ENCODE measurements at regions not wholly inside any gene's neighbourhood (a gene's known extent, or its start where the extent isn't known, plus 50 kb on each side); places are given as distances from the start of the nearest gene placed in this dataset.
"Not testable (repeated sequence)": the region's sequence is repeated elsewhere in the genome, so short reads cannot be mapped to it uniquely, and the experiment has no call there.

- Histone ChIP-seq H3K4me1 (ENCODE audit: control insufficient read depth, insufficient read depth, low read length) (no peaks in the 10 kb centered on the region), H3K4me3 (ENCODE audit: low read depth, low read length) (no peak overlapping the region), H3K9ac (ENCODE audit: low read depth, low read length) (no peak overlapping the region), H3K9me3 (ENCODE audit: control insufficient read depth, insufficient read depth, low read length) (no peaks in the 10 kb centered on the region), H3K36me3 (ENCODE audit: control insufficient read depth, insufficient read depth, low read length) (no peaks in the 10 kb centered on the region), H3K27me3 (ENCODE audit: control insufficient read depth, insufficient read depth, low read length) (no peaks in the 10 kb centered on the region)
Measured at GRCh38 chr4:26061248-26061986, 147.4 kb downstream of the SMIM20 start.

- H3K27me3 ChIP-seq (ENCODE audit: control insufficient read depth, insufficient read depth, low read length) = no peaks in the 10 kb centered on the region
- no peaks in the 10 kb centered on the region for H3K4me1 ChIP-seq (ENCODE audit: control insufficient read depth, insufficient read depth, low read length)
- no peaks in the 10 kb centered on the region for H3K36me3 ChIP-seq (ENCODE audit: control insufficient read depth, insufficient read depth, low read length)
- H3K9ac ChIP-seq (ENCODE audit: low read depth, low read length) = no peak overlapping the region
- no peak overlapping the region for H3K4me3 ChIP-seq (ENCODE audit: low read depth, low read length)
- H3K9me3 ChIP-seq (ENCODE audit: control insufficient read depth, insufficient read depth, low read length) = no peaks in the 10 kb centered on the region
Measured at GRCh38 chr4:26062215-26062614, 148.2 kb downstream of the SMIM20 start.

GRCh38 chr4:26064009-26064408 lies 150.0 kb downstream of the SMIM20 start:
- H3K36me3 ChIP-seq (ENCODE audit: control insufficient read depth, insufficient read depth, low read length); H3K9me3 ChIP-seq (ENCODE audit: control insufficient read depth, insufficient read depth, low read length): not testable (repeated sequence)

GRCh38 chr4:26065833-26066232 lies 151.8 kb downstream of the SMIM20 start:
- no peak overlapping the region for H3K9ac ChIP-seq (ENCODE audit: low read depth, low read length)
- H3K4me3 ChIP-seq (ENCODE audit: low read depth, low read length) = no peak overlapping the region
- H3K4me1 ChIP-seq (ENCODE audit: control insufficient read depth, insufficient read depth, low read length) = no peaks in the 10 kb centered on the region
- H3K36me3 ChIP-seq (ENCODE audit: control insufficient read depth, insufficient read depth, low read length) = no peaks in the 10 kb centered on the region
- no peaks in the 10 kb centered on the region for H3K9me3 ChIP-seq (ENCODE audit: control insufficient read depth, insufficient read depth, low read length)
- H3K27me3 ChIP-seq (ENCODE audit: control insufficient read depth, insufficient read depth, low read length) = no peaks in the 10 kb centered on the region

More at GRCh38 chr4:26064009-26064408, 150.0 kb downstream of the SMIM20 start:
- H3K4me3 ChIP-seq (ENCODE audit: low read depth, low read length); H3K27me3 ChIP-seq (ENCODE audit: control insufficient read depth, insufficient read depth, low read length); H3K9ac ChIP-seq (ENCODE audit: low read depth, low read length); H3K4me1 ChIP-seq (ENCODE audit: control insufficient read depth, insufficient read depth, low read length): not testable (repeated sequence)

- no peaks in the 10 kb centered on the region for H3K4me1 ChIP-seq (ENCODE audit: control insufficient read depth, insufficient read depth, low read length)
- no peak overlapping the region for H3K4me3 ChIP-seq (ENCODE audit: low read depth, low read length)
- H3K27me3 ChIP-seq (ENCODE audit: control insufficient read depth, insufficient read depth, low read length) = no peaks in the 10 kb centered on the region
- no peaks in the 10 kb centered on the region for H3K36me3 ChIP-seq (ENCODE audit: control insufficient read depth, insufficient read depth, low read length)
- H3K9me3 ChIP-seq (ENCODE audit: control insufficient read depth, insufficient read depth, low read length) = no peaks in the 10 kb centered on the region
- no peak overlapping the region for H3K9ac ChIP-seq (ENCODE audit: low read depth, low read length)
Measured at GRCh38 chr4:26067035-26067434, 153.0 kb downstream of the SMIM20 start.

- H3K27me3 ChIP-seq (ENCODE audit: control insufficient read depth, insufficient read depth, low read length) = no peaks in the 10 kb centered on the region
- no peak overlapping the region for H3K4me3 ChIP-seq (ENCODE audit: low read depth, low read length)
- H3K9me3 ChIP-seq (ENCODE audit: control insufficient read depth, insufficient read depth, low read length) = no peaks in the 10 kb centered on the region
- no peaks in the 10 kb centered on the region for H3K36me3 ChIP-seq (ENCODE audit: control insufficient read depth, insufficient read depth, low read length)
- H3K9ac ChIP-seq (ENCODE audit: low read depth, low read length) = no peak overlapping the region
- no peaks in the 10 kb centered on the region for H3K4me1 ChIP-seq (ENCODE audit: control insufficient read depth, insufficient read depth, low read length)
Measured at GRCh38 chr4:26069218-26069617, 155.2 kb downstream of the SMIM20 start.

- no peaks in the 10 kb centered on the region for H3K36me3 ChIP-seq (ENCODE audit: control insufficient read depth, insufficient read depth, low read length)
- H3K4me1 ChIP-seq (ENCODE audit: control insufficient read depth, insufficient read depth, low read length) = no peaks in the 10 kb centered on the region
- H3K9ac ChIP-seq (ENCODE audit: low read depth, low read length) = no peak overlapping the region
- no peaks in the 10 kb centered on the region for H3K27me3 ChIP-seq (ENCODE audit: control insufficient read depth, insufficient read depth, low read length)
- H3K9me3 ChIP-seq (ENCODE audit: control insufficient read depth, insufficient read depth, low read length) = no peaks in the 10 kb centered on the region
- no peak overlapping the region for H3K4me3 ChIP-seq (ENCODE audit: low read depth, low read length)
Measured at GRCh38 chr4:26071688-26072087, 157.7 kb downstream of the SMIM20 start.

- Histone ChIP-seq H3K36me3 (ENCODE audit: control insufficient read depth, insufficient read depth, low read length) (no peaks in the 10 kb centered on the region), H3K9ac (ENCODE audit: low read depth, low read length) (no peak overlapping the region), H3K9me3 (ENCODE audit: control insufficient read depth, insufficient read depth, low read length) (no peaks in the 10 kb centered on the region), H3K4me3 (ENCODE audit: low read depth, low read length) (no peak overlapping the region), H3K4me1 (ENCODE audit: control insufficient read depth, insufficient read depth, low read length) (no peaks in the 10 kb centered on the region), H3K27me3 (ENCODE audit: control insufficient read depth, insufficient read depth, low read length) (no peaks in the 10 kb centered on the region)
Measured at GRCh38 chr4:26073886-26074560, 160.0 kb downstream of the SMIM20 start.

GRCh38 chr4:26074712-26075430 lies 160.9 kb downstream of the SMIM20 start:
- Histone ChIP-seq H3K9me3 (ENCODE audit: control insufficient read depth, insufficient read depth, low read length) (no peaks in the 10 kb centered on the region), H3K27me3 (ENCODE audit: control insufficient read depth, insufficient read depth, low read length) (no peaks in the 10 kb centered on the region), H3K4me1 (ENCODE audit: control insufficient read depth, insufficient read depth, low read length) (no peaks in the 10 kb centered on the region), H3K36me3 (ENCODE audit: control insufficient read depth, insufficient read depth, low read length) (no peaks in the 10 kb centered on the region), H3K9ac (ENCODE audit: low read depth, low read length) (no peak overlapping the region), H3K4me3 (ENCODE audit: low read depth, low read length) (no peak overlapping the region)

GRCh38 chr4:26075583-26075982 lies 161.6 kb downstream of the SMIM20 start:
- no peaks in the 10 kb centered on the region for H3K9me3 ChIP-seq (ENCODE audit: control insufficient read depth, insufficient read depth, low read length)
- H3K9ac ChIP-seq (ENCODE audit: low read depth, low read length) = no peak overlapping the region
- H3K27me3 ChIP-seq (ENCODE audit: control insufficient read depth, insufficient read depth, low read length) = no peaks in the 10 kb centered on the region
- no peak overlapping the region for H3K4me3 ChIP-seq (ENCODE audit: low read depth, low read length)
- H3K4me1 ChIP-seq (ENCODE audit: control insufficient read depth, insufficient read depth, low read length) = no peaks in the 10 kb centered on the region
- H3K36me3 ChIP-seq (ENCODE audit: control insufficient read depth, insufficient read depth, low read length) = no peaks in the 10 kb centered on the region

GRCh38 chr4:26076000-26076587 lies 162.1 kb downstream of the SMIM20 start:
- no peaks in the 10 kb centered on the region for H3K27me3 ChIP-seq (ENCODE audit: control insufficient read depth, insufficient read depth, low read length)
- H3K36me3 ChIP-seq (ENCODE audit: control insufficient read depth, insufficient read depth, low read length) = no peaks in the 10 kb centered on the region
- H3K4me1 ChIP-seq (ENCODE audit: control insufficient read depth, insufficient read depth, low read length) = no peaks in the 10 kb centered on the region
- no peaks in the 10 kb centered on the region for H3K9me3 ChIP-seq (ENCODE audit: control insufficient read depth, insufficient read depth, low read length)
- H3K9ac ChIP-seq (ENCODE audit: low read depth, low read length) = no peak overlapping the region
- H3K4me3 ChIP-seq (ENCODE audit: low read depth, low read length) = no peak overlapping the region
